OCI-LY1 (cell line): ENCODE measurements at regions not wholly inside any gene's neighbourhood (a gene's known extent, or its start where the extent isn't known, plus 50 kb on each side); places are given as distances from the start of the nearest gene placed in this dataset.

ENCODE experiments used
- CTCF ChIP-seq: fragments of 200-600 bp; sonication (generic), shearing (Covaris generic); IDR thresholded peaks from 2 replicates; pipeline ENCODE4 v1.5.1; 2017; ENCODE audit warnings: mild to moderate bottlenecking, antibody characterized with exemption, low read length, moderate library complexity, mixed read lengths
- EZH2 ChIP-seq: fragments of 200-600 bp; sonication (generic), shearing (Covaris generic); IDR thresholded peaks from 2 replicates; pipeline ENCODE4 v1.8.0; 2017; ENCODE audit warnings: borderline replicate concordance, mixed run types, mild to moderate bottlenecking, antibody characterized with exemption, low read length, moderate library complexity, mixed read lengths

- TF ChIP-seq CTCF (no peak), EZH2 (no peak)
Observed at GRCh38 chr5:27242258-27242626, 203.9 kb upstream of the CDH9 start.
